HepG2 (cell line): ENCODE measurements at regions not wholly inside any gene's neighbourhood (a gene's known extent, or its start where the extent isn't known, plus 50 kb on each side); places are given as distances from the start of the nearest gene placed in this dataset.

Experiments used
- ATAC-seq: fragments of 200-7000 bp; cut with Tn5 transposase; 3 replicates; pipeline ENCODE4 v1.9.1; 2020; ENCODE audit warnings: mild to moderate bottlenecking, moderate library complexity
- BruUV-seq: library from RNA; stranded (reverse); fragments of 400-500 nt; replicated peaks from 2 replicates; lab custom pipeline; 2021; lab: Mats Ljungman, UMichigan
- CTCF ChIA-PET: fragments of 300-600 bp; formaldehyde crosslinking; extraction: SDS; loops from one replicate; lab custom pipeline; 2021; ENCODE audit warnings: low total read pairs, inconsistent platforms, low intra/inter-chr PET ratio; lab: Yijun Ruan, JAX
- POLR2A ChIA-PET: fragments of 350-600 bp; sonication (Branson Sonifier 250); formaldehyde crosslinking; loops from one replicate; lab custom pipeline; 2020; ENCODE audit warnings: antibody characterized with exemption, inconsistent platforms; lab: Yijun Ruan, JAX
- DNase-seq: peaks from one replicate; pipeline ENCODE4 v3.0.0-alpha.2; 2015; ENCODE audit warnings: low spot score
- FAIRE-seq: peaks from 3 replicates; lab custom pipeline; 2011; peaks lifted over from hg19 to GRCh38; lab: Jason Lieb, UNC
- H2AFZ ChIP-seq: one replicate; pipeline ENCODE4 v1.6.1; 2011; ENCODE audit warnings: low read length, inconsistent platforms
- H3K27ac ChIP-seq: fragments of 300-600 bp; 3 replicates; pipeline ENCODE4 v1.8.0; 2011; ENCODE audit warnings: mixed run types, mild to moderate bottlenecking, mixed read lengths, low read length, inconsistent platforms; ENCODE audit not compliant: insufficient read depth; ENCODE audit errors: extremely low read length
- H3K27me3 ChIP-seq, 2 experiments: fragments of 200-600 bp in 1 of 2; 2 replicates in 1 of 2; 3 replicates in 1 of 2; pipeline versions ENCODE4 v1.6.0 to v1.8.0; 2011; ENCODE audit warnings: low read length in 2 of 2, mild to moderate bottlenecking in 2 of 2, moderate library complexity in 2 of 2, inconsistent platforms in 1 of 2; ENCODE audit not compliant: insufficient read depth in 2 of 2, control insufficient read depth in 1 of 2
- H3K36me3 ChIP-seq, 2 experiments: fragments of 200-600 bp in 1 of 2; replicated peaks in 1 of 2; 2 replicates in 1 of 2; 3 replicates in 1 of 2; pipeline versions ENCODE4 v1.5.1 to v1.8.0; 2011; ENCODE audit warnings: low read length in 2 of 2, inconsistent platforms in 1 of 2; ENCODE audit not compliant: insufficient read depth in 2 of 2, control insufficient read depth in 1 of 2
- H3K4me1 ChIP-seq: 2 replicates; pipeline ENCODE4 v1.5.1; 2012; ENCODE audit warnings: low read length, inconsistent platforms; ENCODE audit not compliant: insufficient read depth
- H3K4me2 ChIP-seq: 2 replicates; pipeline ENCODE4 v1.6.0; 2011; ENCODE audit warnings: low read depth, low read length, inconsistent platforms
- H3K4me3 ChIP-seq, 3 experiments: fragments of 200-600 bp in 1 of 3; sonication (generic), shearing (Covaris generic) in 1 of 3; replicated peaks in 1 of 3; 2 replicates each; pipeline ENCODE4 v1.5.1; 2011 to 2016; ENCODE audit warnings: low read length in 3 of 3, inconsistent platforms in 2 of 3, low read depth in 2 of 3, mild to moderate bottlenecking in 2 of 3, control low read depth in 1 of 3, mixed read lengths in 1 of 3; ENCODE audit not compliant: insufficient read depth in 1 of 3
- H3K79me2 ChIP-seq: one replicate; pipeline ENCODE4 v1.6.1; 2011; ENCODE audit warnings: low read length, inconsistent platforms; ENCODE audit not compliant: insufficient read depth
- H3K9ac ChIP-seq: 2 replicates; pipeline ENCODE4 v1.6.0; 2011; ENCODE audit warnings: mild to moderate bottlenecking, low read depth, low read length, inconsistent platforms; ENCODE audit not compliant: insufficient read depth
- H3K9me3 ChIP-seq: 2 replicates; pipeline ENCODE4 v1.5.1; 2012; ENCODE audit warnings: mild to moderate bottlenecking, low read length
- H4K20me1 ChIP-seq: 2 replicates; pipeline ENCODE4 v1.6.0; 2011; ENCODE audit warnings: inconsistent platforms, mild to moderate bottlenecking, low read length, moderate library complexity; ENCODE audit not compliant: insufficient read depth
- ONECUT2 ChIP-seq: sonication (generic); formaldehyde crosslinking; IDR thresholded peaks from 2 replicates; pipeline ENCODE4 v1.4.0; 2020; ENCODE audit warnings: missing genetic modification reagents
- SAFB2 ChIP-seq: sonication (generic); formaldehyde crosslinking; IDR thresholded peaks from 2 replicates; pipeline ENCODE4 v1.5.1; 2020; ENCODE audit warnings: missing genetic modification reagents, low read depth, mild to moderate bottlenecking, borderline replicate concordance
- ZFP90 ChIP-seq: sonication (generic); formaldehyde crosslinking; IDR thresholded peaks from 2 replicates; pipeline ENCODE4 v1.8.0; 2022; ENCODE audit warnings: missing genetic modification reagents, mild to moderate bottlenecking, inconsistent platforms, borderline replicate concordance
- ZSCAN25 ChIP-seq: sonication (generic); formaldehyde crosslinking; IDR thresholded peaks from 2 replicates; pipeline ENCODE4 v1.8.0; 2022; ENCODE audit warnings: mild to moderate bottlenecking, missing genetic modification reagents
- ZSCAN9 ChIP-seq: IDR thresholded peaks from 2 replicates; pipeline ENCODE4 v1.6.1; 2016; ENCODE audit warnings: borderline replicate concordance
- in situ Hi-C: cut with HindIII; loops from 2 replicates; pipeline ENCODE4 v1.10.0; 2017; ENCODE audit warnings: low pct_unique_long_range_greater_than_20kb; ENCODE audit not compliant: extremely low pct_ligation_motif_present
- intact Hi-C: fragments of 100-400 bp; cut with micrococcal nuclease; formaldehyde crosslinking; loops from one replicate; pipeline ENCODE4 v1.10.0; 2022; ENCODE audit not compliant: unreplicated experiment
- TF ChIP-seq, protein P1 (sequence below): sonication (generic); formaldehyde crosslinking; IDR thresholded peaks from 2 replicates; pipeline ENCODE4 v1.5.1; 2020; ENCODE audit warnings: mild to moderate bottlenecking, missing genetic modification reagents
- TF ChIP-seq, protein P2 (sequence below): sonication (generic); formaldehyde crosslinking; IDR thresholded peaks from 2 replicates; pipeline ENCODE4 v1.4.0; 2020; ENCODE audit warnings: mild to moderate bottlenecking, missing genetic modification reagents
- TF ChIP-seq, protein P3 (sequence below): IDR thresholded peaks from 2 replicates; pipeline ENCODE4 v1.6.1; 2018; ENCODE audit warnings: missing genetic modification reagents, mild to moderate bottlenecking, missing compliant biosample characterization
- TF ChIP-seq, protein P4 (sequence below): sonication (generic); formaldehyde crosslinking; IDR thresholded peaks from 2 replicates; pipeline ENCODE4 v1.4.0; 2020; ENCODE audit warnings: missing genetic modification reagents, borderline replicate concordance
- TF ChIP-seq, protein P5 (sequence below): sonication (generic); formaldehyde crosslinking; IDR thresholded peaks from 2 replicates; pipeline ENCODE4 v1.8.0; 2022; ENCODE audit warnings: missing genetic modification reagents, mild to moderate bottlenecking, inconsistent platforms, borderline replicate concordance
- TF ChIP-seq, protein P6 (sequence below): sonication (generic); formaldehyde crosslinking; IDR thresholded peaks from 2 replicates; pipeline ENCODE4 v1.4.0; 2020; ENCODE audit warnings: mild to moderate bottlenecking, missing genetic modification reagents

DNA sequence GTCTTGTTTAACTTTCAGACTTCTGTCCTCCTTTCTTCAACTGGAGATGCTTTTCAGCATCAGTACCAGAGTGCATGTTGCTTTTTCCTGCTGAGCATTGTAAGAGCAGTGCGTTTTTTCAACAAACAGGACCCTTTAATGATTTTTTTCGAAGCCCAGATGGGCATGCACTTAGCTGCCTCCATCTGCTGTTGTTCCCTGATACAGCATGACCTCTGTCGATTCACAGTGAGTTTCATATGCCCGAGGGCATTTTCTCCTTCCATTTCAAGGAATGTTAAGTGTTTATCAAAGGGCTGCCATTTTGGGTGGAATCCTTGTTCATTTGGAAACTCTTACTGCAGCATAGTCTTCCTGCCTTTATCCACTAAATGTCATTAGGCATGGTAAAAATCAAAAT lies 428.6 kb downstream of the DTHD1 start (continued):
- TF ChIP-seq, protein P1, sequence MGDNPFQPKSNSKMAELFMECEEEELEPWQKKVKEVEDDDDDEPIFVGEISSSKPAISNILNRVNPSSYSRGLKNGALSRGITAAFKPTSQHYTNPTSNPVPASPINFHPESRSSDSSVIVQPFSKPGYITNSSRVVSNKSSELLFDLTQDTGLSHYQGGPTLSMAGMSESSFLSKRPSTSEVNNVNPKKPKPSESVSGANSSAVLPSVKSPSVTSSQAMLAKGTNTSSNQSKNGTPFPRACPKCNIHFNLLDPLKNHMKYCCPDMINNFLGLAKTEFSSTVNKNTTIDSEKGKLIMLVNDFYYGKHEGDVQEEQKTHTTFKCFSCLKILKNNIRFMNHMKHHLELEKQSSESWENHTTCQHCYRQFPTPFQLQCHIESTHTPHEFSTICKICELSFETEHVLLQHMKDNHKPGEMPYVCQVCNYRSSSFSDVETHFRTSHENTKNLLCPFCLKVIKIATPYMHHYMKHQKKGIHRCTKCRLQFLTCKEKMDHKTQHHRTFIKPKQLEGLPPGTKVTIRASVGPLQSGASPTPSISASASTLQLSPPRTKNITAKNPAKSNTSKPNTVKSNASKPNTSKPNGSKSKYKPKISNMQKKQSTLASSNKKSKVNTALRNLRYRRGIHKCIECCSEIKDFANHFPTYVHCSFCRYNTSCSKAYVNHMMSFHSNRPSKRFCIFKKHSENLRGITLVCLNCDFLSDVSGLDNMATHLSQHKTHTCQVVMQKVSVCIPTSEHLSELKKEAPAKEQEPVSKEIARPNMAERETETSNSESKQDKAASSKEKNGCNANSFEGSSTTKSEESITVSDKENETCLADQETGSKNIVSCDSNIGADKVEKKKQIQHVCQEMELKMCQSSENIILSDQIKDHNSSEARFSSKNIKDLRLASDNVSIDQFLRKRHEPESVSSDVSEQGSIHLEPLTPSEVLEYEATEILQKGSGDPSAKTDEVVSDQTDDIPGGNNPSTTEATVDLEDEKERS (CRISPR knock-in tag), result no peak
- TF ChIP-seq, protein P2, sequence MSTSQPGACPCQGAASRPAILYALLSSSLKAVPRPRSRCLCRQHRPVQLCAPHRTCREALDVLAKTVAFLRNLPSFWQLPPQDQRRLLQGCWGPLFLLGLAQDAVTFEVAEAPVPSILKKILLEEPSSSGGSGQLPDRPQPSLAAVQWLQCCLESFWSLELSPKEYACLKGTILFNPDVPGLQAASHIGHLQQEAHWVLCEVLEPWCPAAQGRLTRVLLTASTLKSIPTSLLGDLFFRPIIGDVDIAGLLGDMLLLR, result no peak
- TF ChIP-seq, protein P3, sequence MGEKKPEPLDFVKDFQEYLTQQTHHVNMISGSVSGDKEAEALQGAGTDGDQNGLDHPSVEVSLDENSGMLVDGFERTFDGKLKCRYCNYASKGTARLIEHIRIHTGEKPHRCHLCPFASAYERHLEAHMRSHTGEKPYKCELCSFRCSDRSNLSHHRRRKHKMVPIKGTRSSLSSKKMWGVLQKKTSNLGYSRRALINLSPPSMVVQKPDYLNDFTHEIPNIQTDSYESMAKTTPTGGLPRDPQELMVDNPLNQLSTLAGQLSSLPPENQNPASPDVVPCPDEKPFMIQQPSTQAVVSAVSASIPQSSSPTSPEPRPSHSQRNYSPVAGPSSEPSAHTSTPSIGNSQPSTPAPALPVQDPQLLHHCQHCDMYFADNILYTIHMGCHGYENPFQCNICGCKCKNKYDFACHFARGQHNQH (CRISPR knock-in tag), result no peak
- TF ChIP-seq, all 625 proteins: peak for 0

DNA sequence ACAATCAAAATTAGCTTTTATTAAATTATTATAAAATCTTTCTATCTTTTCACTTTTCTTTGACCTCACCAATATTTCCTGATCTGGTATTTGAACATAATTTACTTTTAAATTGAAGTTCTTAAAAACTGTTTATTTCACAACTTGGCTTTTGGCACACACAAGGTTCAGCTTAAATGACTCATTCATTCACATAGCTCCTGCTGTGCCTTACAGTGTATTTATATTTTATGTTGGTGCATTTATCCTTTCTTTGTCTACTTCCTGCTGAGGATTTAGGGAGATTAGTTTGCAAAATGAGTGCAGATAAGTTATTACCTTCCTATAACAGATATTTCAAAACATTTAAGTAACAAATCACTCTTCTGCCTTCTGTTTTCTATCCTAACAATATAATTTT lies 430.6 kb downstream of the DTHD1 start:
- FAIRE-seq, result no peak
- no peak for ATAC-seq
- Histone ChIP-seq H4K20me1 (no peaks in the 10 kb centered on the region), H3K9ac (no peak overlapping the region), H3K27ac (no peak overlapping the region), H3K9me3 (no peaks in the 10 kb centered on the region), H3K79me2 (no peaks in the 10 kb centered on the region), H3K4me3 (no peak overlapping the region), H3K36me3 (no peaks in the 10 kb centered on the region), H3K4me2 (no peak overlapping the region), H3K27me3 (no peaks in the 10 kb centered on the region), H3K4me1 (no peaks in the 10 kb centered on the region), H2AFZ (no peak overlapping the region)
- BruUV-seq, result no TSS peak
- intact Hi-C loops (no loop called here), in situ Hi-C loops (no loop called here)
- ChIA-PET CTCF (no interaction called here), POLR2A (no interaction called here)
- no peak for DNase-seq
- TF ChIP-seq SAFB2 (CRISPR knock-in tag), result no peak
- TF ChIP-seq ZSCAN25 (CRISPR knock-in tag), result no peak
- TF ChIP-seq, protein P4, sequence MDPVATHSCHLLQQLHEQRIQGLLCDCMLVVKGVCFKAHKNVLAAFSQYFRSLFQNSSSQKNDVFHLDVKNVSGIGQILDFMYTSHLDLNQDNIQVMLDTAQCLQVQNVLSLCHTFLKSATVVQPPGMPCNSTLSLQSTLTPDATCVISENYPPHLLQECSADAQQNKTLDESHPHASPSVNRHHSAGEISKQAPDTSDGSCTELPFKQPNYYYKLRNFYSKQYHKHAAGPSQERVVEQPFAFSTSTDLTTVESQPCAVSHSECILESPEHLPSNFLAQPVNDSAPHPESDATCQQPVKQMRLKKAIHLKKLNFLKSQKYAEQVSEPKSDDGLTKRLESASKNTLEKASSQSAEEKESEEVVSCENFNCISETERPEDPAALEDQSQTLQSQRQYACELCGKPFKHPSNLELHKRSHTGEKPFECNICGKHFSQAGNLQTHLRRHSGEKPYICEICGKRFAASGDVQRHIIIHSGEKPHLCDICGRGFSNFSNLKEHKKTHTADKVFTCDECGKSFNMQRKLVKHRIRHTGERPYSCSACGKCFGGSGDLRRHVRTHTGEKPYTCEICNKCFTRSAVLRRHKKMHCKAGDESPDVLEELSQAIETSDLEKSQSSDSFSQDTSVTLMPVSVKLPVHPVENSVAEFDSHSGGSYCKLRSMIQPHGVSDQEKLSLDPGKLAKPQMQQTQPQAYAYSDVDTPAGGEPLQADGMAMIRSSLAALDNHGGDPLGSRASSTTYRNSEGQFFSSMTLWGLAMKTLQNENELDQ, result no peak
- no peak for TF ChIP-seq ZFP90
- TF ChIP-seq, protein P5, sequence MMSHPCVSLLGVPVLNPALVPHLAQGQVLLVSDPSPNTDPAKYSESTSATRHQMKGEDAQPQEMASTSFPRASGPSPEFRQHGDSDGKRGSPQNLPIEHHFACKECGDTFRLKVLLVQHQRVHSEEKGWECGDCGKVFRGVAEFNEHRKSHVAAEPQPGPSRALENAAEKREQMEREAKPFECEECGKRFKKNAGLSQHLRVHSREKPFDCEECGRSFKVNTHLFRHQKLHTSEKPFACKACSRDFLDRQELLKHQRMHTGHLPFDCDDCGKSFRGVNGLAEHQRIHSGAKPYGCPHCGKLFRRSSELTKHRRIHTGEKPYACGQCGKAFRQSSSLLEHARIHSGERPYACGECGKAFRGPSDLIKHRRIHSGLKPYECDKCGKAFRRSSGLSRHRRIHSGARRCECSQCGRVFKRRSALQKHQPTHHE (CRISPR knock-in tag), result no peak
- TF ChIP-seq, protein P6, sequence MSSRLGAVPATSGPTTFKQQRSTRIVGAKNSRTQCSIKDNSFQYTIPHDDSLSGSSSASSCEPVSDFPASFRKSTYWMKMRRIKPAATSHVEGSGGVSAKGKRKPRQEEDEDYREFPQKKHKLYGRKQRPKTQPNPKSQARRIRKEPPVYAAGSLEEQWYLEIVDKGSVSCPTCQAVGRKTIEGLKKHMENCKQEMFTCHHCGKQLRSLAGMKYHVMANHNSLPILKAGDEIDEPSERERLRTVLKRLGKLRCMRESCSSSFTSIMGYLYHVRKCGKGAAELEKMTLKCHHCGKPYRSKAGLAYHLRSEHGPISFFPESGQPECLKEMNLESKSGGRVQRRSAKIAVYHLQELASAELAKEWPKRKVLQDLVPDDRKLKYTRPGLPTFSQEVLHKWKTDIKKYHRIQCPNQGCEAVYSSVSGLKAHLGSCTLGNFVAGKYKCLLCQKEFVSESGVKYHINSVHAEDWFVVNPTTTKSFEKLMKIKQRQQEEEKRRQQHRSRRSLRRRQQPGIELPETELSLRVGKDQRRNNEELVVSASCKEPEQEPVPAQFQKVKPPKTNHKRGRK (CRISPR knock-in tag), result no peak
- TF ChIP-seq, protein P3 (CRISPR knock-in tag), result no peak
- no peak for TF ChIP-seq ONECUT2 (CRISPR knock-in tag)
- TF ChIP-seq ZSCAN9 (CRISPR knock-in tag), result no peak
